Cardiac muscle cell (in vitro differentiated cells and primary cell): ENCODE measurements at regions not wholly inside any gene's neighbourhood (a gene's known extent, or its start where the extent isn't known, plus 50 kb on each side); places are given as distances from the start of the nearest gene placed in this dataset.
A peak's percentile ranks its signal among the peaks of the same experiment; 100 is the strongest.

ENCODE experiments used
- DNase-seq, 2 donors: peaks; one replicate each; pipeline versions ENCODE4 v3.0.0 to v3.0.0-alpha.2; 2010 to 2017; ENCODE audit warnings: low read depth in 1 of 2, low spot score in 1 of 2
- H3K27ac ChIP-seq: fragments of 200-600 bp; sonication (generic); 2 replicates; pipeline ENCODE4 v1.5.1; 2016
- H3K27me3 ChIP-seq: fragments of 200-600 bp; sonication (generic); 2 replicates; pipeline ENCODE4 v1.6.0; 2016; ENCODE audit warnings: control low read depth
- H3K36me3 ChIP-seq: fragments of 200-600 bp; sonication (generic); 2 replicates; pipeline ENCODE4 v1.5.1; 2016; ENCODE audit warnings: control low read depth
- H3K4me1 ChIP-seq: fragments of 200-600 bp; sonication (generic); 2 replicates; pipeline ENCODE4 v1.8.1; 2017; ENCODE audit warnings: low read depth, mild to moderate bottlenecking, mixed run types
- H3K4me3 ChIP-seq: fragments of 200-600 bp; sonication (generic); 2 replicates; pipeline ENCODE4 v1.5.1; 2016; ENCODE audit warnings: mild to moderate bottlenecking
- H3K9me3 ChIP-seq: fragments of 200-600 bp; sonication (generic); 2 replicates; pipeline ENCODE4 v1.5.1; 2017; ENCODE audit warnings: low read depth, mild to moderate bottlenecking, control low read depth
- TF ChIP-seq, protein P1 (sequence below): IDR thresholded peaks from 2 replicates; pipeline ENCODE4 v1.5.1; 2012; ENCODE audit warnings: low read depth, mild to moderate bottlenecking, low read length

DNA sequence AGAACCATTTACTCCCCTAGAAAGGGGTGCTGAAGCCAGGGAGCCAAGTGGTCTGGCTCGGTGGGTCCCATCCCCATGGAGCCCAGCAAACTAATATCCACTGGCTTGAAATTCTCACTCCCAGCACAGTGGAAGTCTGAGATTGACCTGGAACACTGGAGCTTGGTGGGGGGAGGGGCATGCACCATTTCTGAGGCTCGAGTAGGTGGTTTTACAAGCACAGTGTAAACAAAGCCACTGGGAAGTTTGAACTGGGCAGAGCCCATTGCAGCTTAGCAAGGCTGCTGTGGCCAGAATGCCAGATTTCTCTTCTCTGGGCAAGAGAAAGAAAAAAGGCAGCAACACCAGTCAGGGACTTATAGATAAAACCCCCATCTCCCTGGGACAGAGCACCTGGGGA, 855.8 kb upstream of the CITED2 start:
- H3K36me3 ChIP-seq = no peaks in the 10 kb centered on the region
- no peaks in the 10 kb centered on the region for H3K4me1 ChIP-seq
- no peaks in the 10 kb centered on the region for H3K9me3 ChIP-seq
- TF ChIP-seq, protein P1, sequence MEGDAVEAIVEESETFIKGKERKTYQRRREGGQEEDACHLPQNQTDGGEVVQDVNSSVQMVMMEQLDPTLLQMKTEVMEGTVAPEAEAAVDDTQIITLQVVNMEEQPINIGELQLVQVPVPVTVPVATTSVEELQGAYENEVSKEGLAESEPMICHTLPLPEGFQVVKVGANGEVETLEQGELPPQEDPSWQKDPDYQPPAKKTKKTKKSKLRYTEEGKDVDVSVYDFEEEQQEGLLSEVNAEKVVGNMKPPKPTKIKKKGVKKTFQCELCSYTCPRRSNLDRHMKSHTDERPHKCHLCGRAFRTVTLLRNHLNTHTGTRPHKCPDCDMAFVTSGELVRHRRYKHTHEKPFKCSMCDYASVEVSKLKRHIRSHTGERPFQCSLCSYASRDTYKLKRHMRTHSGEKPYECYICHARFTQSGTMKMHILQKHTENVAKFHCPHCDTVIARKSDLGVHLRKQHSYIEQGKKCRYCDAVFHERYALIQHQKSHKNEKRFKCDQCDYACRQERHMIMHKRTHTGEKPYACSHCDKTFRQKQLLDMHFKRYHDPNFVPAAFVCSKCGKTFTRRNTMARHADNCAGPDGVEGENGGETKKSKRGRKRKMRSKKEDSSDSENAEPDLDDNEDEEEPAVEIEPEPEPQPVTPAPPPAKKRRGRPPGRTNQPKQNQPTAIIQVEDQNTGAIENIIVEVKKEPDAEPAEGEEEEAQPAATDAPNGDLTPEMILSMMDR = no peak
- no peak overlapping the region for H3K4me3 ChIP-seq
- DNase-seq = no peak
- H3K27ac ChIP-seq = no peak overlapping the region
- H3K27me3 ChIP-seq = no peaks in the 10 kb centered on the region

DNA sequence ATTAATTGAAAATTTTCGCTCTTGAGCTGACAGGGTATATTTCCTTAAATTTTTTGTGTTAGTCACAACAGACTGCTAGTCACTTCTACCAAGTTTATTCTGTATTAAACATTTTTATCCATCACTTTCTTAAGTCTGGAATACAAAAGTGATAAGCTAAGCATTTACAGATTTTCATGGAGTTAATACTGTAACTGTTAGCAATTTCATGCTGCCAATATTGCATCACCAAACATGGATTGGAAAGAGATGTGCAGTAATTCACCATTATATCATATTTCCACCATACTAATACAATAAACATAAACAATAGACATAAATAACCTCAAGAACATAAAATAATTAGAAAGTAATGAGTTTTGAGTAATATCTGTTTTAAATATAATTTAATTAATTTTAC, 854.0 kb upstream of the CITED2 start:
- no peaks in the 10 kb centered on the region for H3K36me3 ChIP-seq
- no peak overlapping the region for H3K27ac ChIP-seq
- H3K9me3 ChIP-seq = no peaks in the 10 kb centered on the region
- H3K4me3 ChIP-seq = no peak overlapping the region
- DNase-seq = no peak
- TF ChIP-seq, protein P1 = no peak
- H3K27me3 ChIP-seq = no peaks in the 10 kb centered on the region
- no peaks in the 10 kb centered on the region for H3K4me1 ChIP-seq

DNA sequence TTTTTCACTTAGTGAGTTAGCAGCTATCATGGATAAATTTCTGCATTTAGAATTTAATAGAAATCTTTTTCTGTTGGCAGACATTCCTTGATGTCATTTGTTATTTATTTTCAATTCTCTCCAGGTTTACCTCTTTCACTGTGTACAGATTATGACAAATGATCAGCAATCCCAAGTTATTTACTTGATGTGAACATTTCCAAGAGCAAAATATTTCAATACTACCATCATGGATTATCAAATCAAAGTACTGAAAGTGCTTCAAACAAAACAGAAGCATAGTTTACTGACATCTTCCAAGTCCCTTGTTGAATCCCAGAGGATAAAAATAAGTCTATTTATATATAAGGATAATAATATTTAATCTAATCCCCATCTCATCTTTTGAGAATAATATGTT, 852.2 kb upstream of the CITED2 start:
- no peak overlapping the region for H3K4me3 ChIP-seq
- H3K36me3 ChIP-seq = no peaks in the 10 kb centered on the region
- no peak overlapping the region for H3K27ac ChIP-seq
- H3K27me3 ChIP-seq = no peaks in the 10 kb centered on the region
- no peaks in the 10 kb centered on the region for H3K4me1 ChIP-seq
- TF ChIP-seq, protein P1 = no peak
- DNase-seq = no peak
- H3K9me3 ChIP-seq = no peaks in the 10 kb centered on the region

DNA sequence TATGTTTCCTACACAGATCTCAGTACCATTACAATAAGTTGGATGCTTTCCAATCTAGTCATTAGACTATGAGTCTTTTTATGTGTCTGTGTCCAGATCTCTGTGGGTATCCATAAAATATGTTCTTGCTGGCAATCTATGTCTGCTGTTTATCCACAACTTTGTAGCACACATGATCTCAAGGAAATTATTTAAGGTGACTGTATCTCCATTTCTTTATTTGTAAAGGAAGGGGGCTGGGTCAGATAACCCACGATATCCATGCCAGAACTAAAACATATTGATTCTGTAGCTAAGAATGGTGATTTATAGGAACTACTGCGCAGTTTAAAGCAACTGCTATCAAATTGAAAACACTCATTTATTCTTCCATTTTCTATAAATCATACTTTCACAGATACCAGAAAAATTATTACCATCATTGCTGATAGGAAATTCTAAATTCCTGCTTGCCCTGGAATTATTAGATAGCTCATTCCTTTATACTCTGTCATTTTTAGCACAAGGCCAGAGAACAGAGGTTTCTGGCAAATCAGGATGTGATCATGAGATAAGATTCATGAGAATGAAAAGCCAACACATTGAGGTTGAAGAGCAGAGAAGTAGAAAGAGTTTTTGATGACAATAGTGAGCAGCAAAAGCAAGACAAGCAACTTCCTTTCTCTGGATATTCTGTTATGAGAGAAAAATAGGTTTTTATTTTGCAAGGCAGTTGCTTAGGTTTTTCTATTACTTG, 851.4 kb upstream of the CITED2 start:
- no peaks in the 10 kb centered on the region for H3K4me1 ChIP-seq
- no peaks in the 10 kb centered on the region for H3K27me3 ChIP-seq
- H3K27ac ChIP-seq = no peak overlapping the region
- peak in 1 of 2 donors; percentile 25 for DNase-seq
- no peak overlapping the region for H3K4me3 ChIP-seq
- H3K9me3 ChIP-seq = no peaks in the 10 kb centered on the region
- no peaks in the 10 kb centered on the region for H3K36me3 ChIP-seq
- TF ChIP-seq, protein P1 = no peak

DNA sequence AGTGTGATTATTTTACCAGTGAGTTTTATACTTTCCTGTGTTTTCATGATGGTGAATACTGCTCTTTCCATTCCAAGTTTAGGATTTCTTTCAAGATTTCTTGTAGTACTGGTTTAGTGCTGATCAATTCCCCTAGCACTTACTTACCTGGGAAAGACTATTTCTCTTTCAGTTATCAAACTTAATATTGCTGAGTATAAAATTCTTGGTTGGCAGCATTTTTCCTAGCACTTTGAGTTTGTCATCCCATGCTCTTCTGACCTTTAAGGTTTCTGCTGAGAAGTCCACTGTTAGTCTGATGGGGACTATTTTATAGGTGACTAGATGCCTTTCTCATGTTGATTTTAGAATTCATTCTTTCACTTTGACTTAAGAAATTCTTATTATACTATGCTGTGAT, 842.8 kb upstream of the CITED2 start:
- H3K4me1 ChIP-seq = no peaks in the 10 kb centered on the region
- no peak overlapping the region for H3K4me3 ChIP-seq
- TF ChIP-seq, protein P1 = no peak
- no peak overlapping the region for H3K27ac ChIP-seq
- no peaks in the 10 kb centered on the region for H3K36me3 ChIP-seq
- no peak for DNase-seq
- H3K27me3 ChIP-seq = no peaks in the 10 kb centered on the region
- no peaks in the 10 kb centered on the region for H3K9me3 ChIP-seq
